HEK293T (cell line): ENCODE measurements at regions not wholly inside any gene's neighbourhood (a gene's known extent, or its start where the extent isn't known, plus 50 kb on each side); places are given as distances from the start of the nearest gene placed in this dataset.
"Not testable (repeated sequence)": the region's sequence is repeated elsewhere in the genome, so short reads cannot be mapped to it uniquely, and the experiment has no call there.

ENCODE experiments used
- CTCF ChIA-PET: fragments of 350-600 bp; formaldehyde crosslinking; extraction: SDS; loops from one replicate; lab custom pipeline; 2021; ENCODE audit warnings: antibody characterized with exemption, inconsistent platforms; lab: Yijun Ruan, JAX
- POLR2A ChIA-PET: fragments of 350-600 bp; formaldehyde crosslinking; extraction: SDS; loops from one replicate; lab custom pipeline; 2020; ENCODE audit warnings: antibody characterized with exemption, inconsistent platforms; lab: Yijun Ruan, JAX
- DNase-seq: peaks from one replicate; pipeline ENCODE4 v3.0.0; 2012; ENCODE audit warnings: mixed read lengths; ENCODE audit errors: extremely low spot score
- ARNT ChIP-seq: fragments of 450-650 bp; IDR thresholded peaks from 2 replicates; pipeline ENCODE4 v1.6.1; 2017; ENCODE audit warnings: mild to moderate bottlenecking
- BHLHE40 ChIP-seq: fragments of 450-650 bp; IDR thresholded peaks from 2 replicates; pipeline ENCODE4 v1.6.1; 2016; ENCODE audit warnings: mild to moderate bottlenecking, moderate library complexity, borderline replicate concordance
- CTBP1 ChIP-seq: fragments of 450-650 bp; IDR thresholded peaks from 2 replicates; pipeline ENCODE4 v1.6.1; 2016; ENCODE audit warnings: borderline replicate concordance
- ELF4 ChIP-seq: fragments of 450-650 bp; IDR thresholded peaks from 2 replicates; pipeline ENCODE4 v1.6.1; 2017; ENCODE audit warnings: antibody characterized with exemption
- FOXA1 ChIP-seq: fragments of 450-650 bp; IDR thresholded peaks from 2 replicates; pipeline ENCODE4 v1.6.1; 2016; ENCODE audit warnings: mild to moderate bottlenecking
- FOXK2 ChIP-seq: fragments of 450-650 bp; IDR thresholded peaks from 2 replicates; pipeline ENCODE4 v1.6.1; 2016; ENCODE audit warnings: mild to moderate bottlenecking
- FOXM1 ChIP-seq: fragments of 450-650 bp; IDR thresholded peaks from 2 replicates; pipeline ENCODE4 v1.6.1; 2017; ENCODE audit warnings: mild to moderate bottlenecking, borderline replicate concordance
- HDGF ChIP-seq: fragments of 450-650 bp; IDR thresholded peaks from 2 replicates; pipeline ENCODE4 v1.6.1; 2017; ENCODE audit warnings: antibody characterized with exemption, borderline replicate concordance
- L3MBTL2 ChIP-seq: fragments of 450-650 bp; conservative IDR thresholded peaks from 2 replicates; pipeline ENCODE4 v1.6.1; 2016; ENCODE audit warnings: mild to moderate bottlenecking
- LEF1 ChIP-seq: fragments of 450-650 bp; IDR thresholded peaks from 2 replicates; pipeline ENCODE4 v1.6.1; 2017; ENCODE audit warnings: mild to moderate bottlenecking, borderline replicate concordance
- NFRKB ChIP-seq: fragments of 450-650 bp; IDR thresholded peaks from 2 replicates; pipeline ENCODE4 v1.6.1; 2016; ENCODE audit warnings: mild to moderate bottlenecking, moderate library complexity
- PKNOX1 ChIP-seq: fragments of 450-650 bp; IDR thresholded peaks from 2 replicates; pipeline ENCODE4 v1.6.1; 2016
- SP1 ChIP-seq: fragments of 450-650 bp; IDR thresholded peaks from 2 replicates; pipeline ENCODE4 v1.6.1; 2017
- SUZ12 ChIP-seq: fragments of 450-650 bp; IDR thresholded peaks from 2 replicates; pipeline ENCODE4 v1.6.1; 2016; ENCODE audit warnings: mild to moderate bottlenecking
- TARDBP ChIP-seq: fragments of 450-650 bp; IDR thresholded peaks from 2 replicates; pipeline ENCODE4 v1.6.1; 2016
- ZNF384 ChIP-seq: fragments of 450-650 bp; IDR thresholded peaks from 2 replicates; pipeline ENCODE4 v1.6.1; 2016

GRCh38 chr2:158866082-158866481, 71.0 kb downstream of the DAPL1 start:
- POLR2A ChIA-PET, CTCF ChIA-PET, DNase-seq: not testable (repeated sequence)

- CTCF ChIA-PET, DNase-seq: not testable (repeated sequence)
- POLR2A ChIA-PET, result interaction anchor here (1.2 kb wide), 1 partner anchor 844 kb away, joined by 3 read pairs; the partner anchor contains the start of gene MARCHF7
These were observed 72.5 kb downstream of the DAPL1 start for GRCh38 chr2:158867531-158868191.

GRCh38 chr2:158868386-158868785, 73.3 kb downstream of the DAPL1 start:
- POLR2A ChIA-PET, DNase-seq, CTCF ChIA-PET: not testable (repeated sequence)

- POLR2A ChIA-PET, DNase-seq, CTCF ChIA-PET: not testable (repeated sequence)
These were observed 74.0 kb downstream of the DAPL1 start for GRCh38 chr2:158869122-158869521.

GRCh38 chr2:158869609-158870008, 74.5 kb downstream of the DAPL1 start:
- POLR2A ChIA-PET, DNase-seq, CTCF ChIA-PET: not testable (repeated sequence)

- TF ChIP-seq CTBP1 (no peak), HDGF (no peak), SUZ12 (no peak), FOXM1 (no peak), FOXK2 (no peak), ZNF384 (no peak), L3MBTL2 (no peak), SP1 (no peak), NFRKB (no peak), ARNT (no peak), ELF4 (no peak), BHLHE40 (no peak), PKNOX1 (no peak), LEF1 (no peak), FOXA1 (no peak), TARDBP (no peak)
- CTCF ChIA-PET, result no interaction called here
- POLR2A ChIA-PET, result no interaction called here
These were observed 82.9 kb downstream of the DAPL1 start for GRCh38 chr2:158878003-158878402.

GRCh38 chr2:158879229-158879903, 84.2 kb downstream of the DAPL1 start:
- ChIA-PET POLR2A (no interaction called here), CTCF (no interaction called here)
- DNase-seq, result no peak
- TF ChIP-seq CTBP1 (no peak), BHLHE40 (no peak), LEF1 (no peak), PKNOX1 (no peak), SUZ12 (no peak), FOXK2 (no peak), NFRKB (no peak), ARNT (no peak)

More at GRCh38 chr2:158878003-158878402, 82.9 kb downstream of the DAPL1 start:
- DNase-seq, result no peak

- CTCF ChIA-PET, result no interaction called here
- POLR2A ChIA-PET, result no interaction called here
- TF ChIP-seq PKNOX1 (no peak), L3MBTL2 (no peak), FOXK2 (no peak), LEF1 (no peak)
- DNase-seq, result no peak
These were observed 86.1 kb upstream of the TANC1 start for GRCh38 chr2:158882297-158882696.

GRCh38 chr2:158884552-158884951, 83.9 kb upstream of the TANC1 start:
- CTCF ChIA-PET, DNase-seq, POLR2A ChIA-PET: not testable (repeated sequence)

GRCh38 chr2:158885018-158885678, 83.3 kb upstream of the TANC1 start:
- DNase-seq, CTCF ChIA-PET: not testable (repeated sequence)
- POLR2A ChIA-PET, result interaction anchor here (0.6 kb wide), 1 partner anchor 149 kb away, joined by 3 read pairs; no protein-coding TSS in a partner anchor

GRCh38 chr2:158885679-158886050, 82.8 kb upstream of the TANC1 start:
- POLR2A ChIA-PET, result interaction anchor here (0.6 kb wide), 1 partner anchor 149 kb away, joined by 3 read pairs; no protein-coding TSS in a partner anchor
- DNase-seq, CTCF ChIA-PET: not testable (repeated sequence)
